ENCODE measurements at regions not wholly inside any gene's neighbourhood (a gene's known extent, or its start where the extent isn't known, plus 50 kb on each side); places are given as distances from the start of the nearest gene placed in this dataset.

DNA sequence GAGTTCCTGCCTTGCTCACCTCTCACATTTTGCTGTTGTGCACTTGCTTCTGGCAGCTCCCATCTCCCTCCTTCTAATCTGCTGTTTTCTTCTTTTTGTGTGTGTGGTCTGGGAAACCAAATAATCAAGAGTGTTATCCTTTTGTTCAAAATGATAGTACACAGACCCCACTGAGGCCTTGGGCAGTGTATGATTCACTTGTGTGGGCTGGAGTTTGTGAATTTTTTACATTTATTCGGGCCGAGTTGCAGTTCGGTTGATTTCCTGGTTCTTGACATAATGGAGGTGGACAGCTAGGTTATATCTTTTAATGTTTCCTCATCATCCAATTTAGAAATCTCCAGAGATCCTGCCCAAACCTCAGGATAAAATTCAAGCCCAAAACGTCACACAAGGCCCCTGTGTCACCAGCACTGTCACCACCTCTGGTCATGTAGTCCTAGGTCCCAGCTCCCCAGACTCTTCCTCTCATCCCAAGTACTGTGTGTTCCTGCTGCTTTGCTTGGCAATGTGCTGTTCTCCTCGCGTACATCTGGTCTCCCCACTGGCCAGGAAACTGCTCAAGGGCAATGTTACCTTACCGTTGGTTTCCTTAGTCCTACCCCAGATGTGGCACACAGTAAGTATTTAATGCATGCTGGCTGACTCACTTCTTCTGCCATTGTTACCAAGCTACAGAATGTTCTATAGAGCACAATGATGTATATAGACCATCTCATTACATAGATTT lies 55.7 kb upstream of the PHACTR2 start:
- DNase-seq = no peak

DNA sequence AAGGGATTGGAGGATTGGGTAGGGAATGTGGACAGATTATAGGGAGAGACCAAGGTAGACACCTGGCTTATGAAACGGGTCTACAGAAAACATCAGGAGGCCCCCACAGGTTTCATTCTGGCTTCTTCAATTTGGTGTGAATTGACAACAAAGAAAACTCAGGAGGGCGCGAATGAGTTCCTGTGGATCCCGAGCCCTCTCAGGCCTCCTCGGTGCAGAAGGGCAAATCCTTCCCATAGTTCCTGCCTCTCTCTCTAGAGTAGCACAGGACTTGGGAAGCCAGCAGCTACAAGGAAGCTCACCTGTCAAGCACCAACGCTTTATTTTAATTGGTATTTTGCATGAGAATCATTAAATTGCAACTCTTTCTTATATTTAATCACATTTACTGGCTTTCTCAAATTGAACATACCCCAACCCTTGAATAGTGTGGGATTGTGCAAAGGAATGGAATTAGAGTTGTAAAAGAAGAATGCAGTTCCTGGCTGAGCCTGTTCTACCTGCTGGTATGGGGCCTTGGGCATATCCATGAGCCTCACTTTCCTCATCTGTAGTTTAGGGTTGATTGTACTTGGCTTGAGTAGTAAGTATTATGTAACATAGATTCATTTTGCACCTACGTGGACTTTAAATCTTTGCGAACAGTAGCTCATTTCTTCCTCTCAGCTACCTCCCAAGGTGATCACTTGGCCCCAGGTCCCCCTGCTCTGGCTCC lies 56.4 kb upstream of the PHACTR2 start:
- DNase-seq = no peak

DNA sequence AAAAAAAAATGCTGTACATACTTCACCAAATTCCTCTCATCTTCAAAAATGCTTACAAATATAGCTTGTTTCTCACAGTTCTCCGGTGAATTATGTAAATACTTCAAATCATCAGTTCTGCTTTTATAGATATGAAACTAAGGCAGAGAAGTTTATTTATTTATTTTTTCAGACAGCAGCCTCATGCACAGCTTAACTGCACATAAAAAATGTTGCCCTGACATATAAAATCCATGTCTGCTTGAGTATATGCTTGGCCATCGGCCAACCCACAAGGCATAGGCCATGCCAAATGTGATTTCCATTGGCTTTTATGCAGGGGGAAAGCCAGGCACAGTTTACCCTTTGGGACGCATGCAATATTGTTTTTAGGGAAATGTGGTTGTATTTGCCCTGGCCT lies 57.3 kb upstream of the PHACTR2 start:
- no peak for DNase-seq

DNA sequence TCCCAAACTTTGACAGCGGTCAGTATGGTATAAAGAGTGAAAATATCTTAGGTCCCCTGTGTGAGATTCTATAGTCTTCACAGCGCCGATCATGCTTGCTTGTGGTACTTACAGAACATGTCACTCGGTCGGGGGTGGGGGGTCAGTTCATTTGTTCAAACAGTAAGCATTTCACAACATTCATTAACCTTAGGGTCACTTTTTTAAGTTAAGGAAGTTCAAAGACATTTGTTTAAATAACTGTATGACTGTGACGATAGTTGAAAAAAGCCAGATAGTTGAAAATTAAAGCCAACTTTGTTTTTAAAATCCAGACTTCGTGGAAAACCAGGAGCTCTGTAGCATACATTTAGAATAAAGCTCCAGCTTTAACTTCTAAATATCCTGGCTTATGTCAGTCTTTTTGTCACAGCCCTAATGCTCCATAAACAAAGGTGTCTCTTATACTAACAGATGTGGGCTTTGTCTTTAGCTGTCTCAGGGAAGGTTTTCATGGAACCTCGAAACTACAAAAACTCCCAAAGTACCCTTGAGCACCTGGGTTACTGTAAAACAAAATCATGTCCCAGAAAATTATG lies 57.9 kb upstream of the PHACTR2 start:
- no peak for DNase-seq

DNA sequence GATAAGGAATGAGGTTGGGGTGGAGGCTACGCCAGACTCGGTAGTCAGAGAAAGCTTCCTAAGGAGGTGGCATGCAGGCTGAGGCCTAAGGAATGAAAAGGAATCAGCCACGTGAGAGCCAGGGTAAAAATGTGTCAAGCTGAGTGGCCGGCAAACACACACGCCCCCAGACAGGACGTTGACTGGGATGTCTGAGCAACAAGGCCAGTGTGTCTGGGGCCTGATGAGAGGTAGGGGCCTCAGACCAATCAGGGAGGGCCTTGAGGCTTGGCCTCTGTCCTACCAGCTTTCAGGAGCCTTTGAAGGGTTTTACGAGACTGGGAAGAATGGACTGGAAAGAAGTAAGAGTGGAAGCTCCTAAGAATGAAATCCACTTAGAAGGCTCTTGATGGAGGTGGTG lies 61.0 kb upstream of the PHACTR2 start:
- no peak for DNase-seq

DNA sequence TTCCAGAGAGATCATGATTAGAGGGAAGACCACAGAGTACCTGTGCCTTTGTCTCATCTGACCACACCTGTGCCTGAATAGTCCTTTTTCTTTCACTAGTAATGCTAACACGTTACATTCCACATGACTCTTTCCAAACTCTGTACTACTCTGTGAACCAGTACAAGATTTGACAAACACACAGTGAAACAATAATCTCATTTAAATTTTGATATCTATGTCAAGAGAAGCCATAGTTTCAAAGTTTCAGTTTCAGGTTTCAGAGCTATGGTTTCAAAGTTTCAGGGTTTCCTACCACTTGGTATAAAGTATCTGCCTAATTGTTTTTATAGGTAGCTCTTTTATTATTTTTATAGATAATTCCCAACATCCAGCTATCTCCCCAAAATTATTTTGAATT lies 62.0 kb upstream of the PHACTR2 start:
- no peak for DNase-seq

DNA sequence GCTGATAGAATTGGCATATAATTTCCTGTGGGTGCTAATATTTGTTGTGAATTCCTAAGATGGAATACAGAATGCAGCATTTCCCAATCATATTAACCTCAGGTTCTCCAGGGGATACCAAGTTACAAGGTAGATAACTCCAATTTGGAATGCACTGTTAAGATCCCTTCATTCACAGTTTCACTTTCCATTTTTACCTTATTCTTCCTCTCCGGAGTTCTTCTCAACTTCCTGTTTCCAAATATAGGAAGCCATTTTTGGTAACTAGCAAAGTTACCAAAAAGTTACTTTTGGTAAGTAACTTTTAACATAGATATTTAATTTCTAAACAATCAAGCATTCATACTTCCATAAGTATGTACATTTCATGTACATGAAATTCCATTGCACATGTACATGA lies 63.5 kb upstream of the PHACTR2 start:
- DNase-seq = no peak

DNA sequence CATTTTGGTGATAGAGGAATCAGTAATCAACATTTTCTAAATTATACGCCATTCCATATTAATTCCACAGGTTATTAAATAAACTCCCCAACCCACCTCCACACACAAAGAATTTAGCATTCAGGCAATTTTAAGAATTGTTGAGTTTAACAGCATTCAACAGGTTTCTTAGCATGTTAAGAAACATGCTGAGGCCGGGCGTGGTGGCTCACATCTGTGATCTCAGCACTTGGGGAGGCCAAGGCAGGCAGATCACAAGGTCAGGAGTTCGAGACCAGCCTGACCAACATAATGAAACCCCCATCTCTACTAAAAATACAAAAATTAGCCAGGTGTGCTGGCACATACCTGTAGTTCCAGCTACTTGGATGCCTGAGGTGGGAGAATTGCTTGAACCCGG lies 64.0 kb upstream of the PHACTR2 start:
- DNase-seq = no peak

DNA sequence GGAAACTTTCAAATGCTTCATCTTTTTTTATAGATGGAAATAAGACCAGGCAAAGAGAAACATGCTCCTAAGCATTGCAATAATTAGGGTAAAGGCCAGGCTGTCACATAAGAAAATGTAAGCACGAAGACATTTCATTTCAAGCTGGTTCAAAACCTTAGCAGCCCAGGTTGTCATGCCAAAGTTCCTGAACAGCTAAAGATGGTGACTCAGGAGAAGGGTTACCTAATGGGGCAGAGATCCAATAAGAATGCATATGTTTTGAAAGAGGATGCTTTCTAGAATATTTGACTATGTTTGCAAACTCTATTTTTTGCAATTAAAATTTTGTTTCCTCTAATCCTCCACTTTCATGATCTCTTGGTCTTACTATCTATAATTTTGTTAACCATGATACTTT lies 65.6 kb upstream of the PHACTR2 start:
- no peak for DNase-seq

DNA sequence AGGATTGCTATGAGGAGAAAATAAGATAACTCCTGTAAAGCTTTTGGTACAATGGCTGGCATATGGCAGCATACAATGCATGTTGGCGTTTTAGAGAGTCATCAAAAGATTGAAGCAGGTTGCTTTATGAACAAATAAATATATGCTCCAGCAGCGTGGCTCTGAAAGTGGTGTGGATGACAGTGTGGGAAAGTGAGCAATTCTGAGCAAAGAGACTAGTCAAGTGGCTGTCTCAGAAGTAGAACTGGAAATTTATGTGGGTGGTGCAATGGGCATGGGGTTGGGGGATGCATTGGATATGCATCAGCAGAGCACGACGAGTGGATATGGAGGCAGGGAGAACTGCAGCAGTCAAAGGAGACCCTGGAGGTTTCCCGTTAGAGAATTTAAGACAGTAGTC lies 66.2 kb upstream of the PHACTR2 start:
- no peak for DNase-seq

DNA sequence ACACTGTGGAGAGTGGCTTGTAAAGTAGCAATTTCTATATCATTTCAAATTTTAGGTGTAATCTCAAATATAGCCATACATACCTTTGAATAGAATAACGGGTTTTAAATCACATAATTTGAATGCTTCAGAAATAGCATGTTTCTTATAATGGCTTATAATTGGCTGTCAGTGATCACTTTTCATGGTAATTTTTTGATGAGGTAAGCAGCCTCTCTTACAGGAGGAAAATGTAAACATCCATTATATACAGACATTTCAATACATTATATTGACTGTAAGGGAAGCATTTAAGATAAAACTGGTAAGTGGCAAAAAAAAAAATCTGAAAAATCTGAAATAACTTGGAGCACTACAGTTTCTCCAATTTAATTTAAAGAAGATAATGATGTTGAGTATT lies 67.8 kb upstream of the PHACTR2 start:
- DNase-seq = no peak

DNA sequence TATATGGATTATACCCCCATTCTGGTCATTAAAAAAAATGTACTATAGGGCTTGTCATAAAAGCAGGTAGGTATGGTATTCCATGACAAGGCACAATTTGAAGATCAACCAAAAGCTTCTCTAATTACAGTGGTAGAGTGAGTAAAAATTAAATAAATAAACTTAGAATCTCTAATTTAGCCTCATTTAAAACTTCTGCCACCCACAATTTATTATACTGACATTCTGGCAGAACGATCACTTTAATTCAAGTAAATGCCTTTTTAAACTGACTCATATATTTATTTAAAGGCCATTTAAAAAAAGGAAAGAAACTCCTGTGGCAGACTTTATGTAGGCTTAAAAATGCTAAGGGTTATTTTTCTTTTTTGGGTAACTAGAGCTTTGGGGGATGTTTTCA lies 68.3 kb upstream of the PHACTR2 start:
- no peak for DNase-seq

DNA sequence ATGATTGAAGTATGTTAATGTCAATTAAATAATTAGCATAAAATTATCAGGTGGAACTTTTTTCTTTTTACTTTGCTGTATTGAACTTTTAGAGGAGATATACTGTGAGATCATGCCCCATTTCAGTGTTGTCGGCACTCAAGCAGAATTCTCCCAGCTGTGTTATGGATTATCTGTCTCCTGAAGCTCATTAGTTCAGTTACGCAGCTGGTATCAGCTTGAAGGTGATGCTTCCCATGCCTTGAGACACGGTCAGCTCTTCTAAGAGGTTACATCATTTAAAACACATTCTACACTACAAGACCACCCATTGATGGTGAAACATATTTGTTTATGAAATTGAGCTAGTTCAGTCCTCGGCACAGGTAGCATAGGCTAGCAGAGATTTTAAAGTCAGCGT lies 68.9 kb upstream of the PHACTR2 start:
- no peak for DNase-seq

DNA sequence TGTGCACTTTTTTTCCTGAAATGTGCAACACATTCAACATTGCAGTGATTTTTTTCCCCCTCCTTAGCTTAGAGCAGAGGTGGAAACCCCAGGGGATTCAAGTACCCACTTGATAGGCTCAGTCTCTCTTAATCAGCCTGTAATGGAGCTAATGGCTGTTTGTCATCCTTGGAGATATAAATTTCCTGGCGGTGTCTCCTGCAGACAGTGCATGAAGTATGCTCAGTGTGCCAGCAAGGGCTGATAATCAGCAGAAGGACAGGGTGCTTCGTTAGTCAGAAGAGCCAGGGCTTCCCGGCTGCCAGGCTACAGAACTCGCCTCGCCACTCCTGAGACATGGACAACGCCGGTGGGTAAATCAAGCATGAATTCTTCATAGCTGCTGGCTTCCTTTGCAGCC lies 69.8 kb upstream of the PHACTR2 start:
- no peak for DNase-seq

DNA sequence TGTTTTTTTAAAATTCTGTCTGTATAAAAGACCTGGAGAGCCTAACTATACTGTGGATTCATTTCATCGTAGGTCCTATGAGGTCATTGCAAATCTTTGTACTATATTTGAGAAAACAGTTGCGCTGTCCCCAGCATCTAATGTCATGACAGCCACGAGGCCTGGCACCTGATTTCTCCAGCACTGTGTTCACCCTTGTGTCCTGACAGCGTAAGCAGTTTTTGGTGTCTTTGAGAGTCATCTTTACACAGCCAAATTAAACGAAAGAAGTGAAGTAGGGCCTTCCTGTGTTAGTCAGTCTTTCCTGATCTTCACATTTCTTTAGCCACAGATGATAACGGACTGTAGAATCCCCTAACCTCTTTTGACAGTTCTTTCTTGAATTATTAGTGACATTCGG lies 70.6 kb upstream of the PHACTR2 start:
- DNase-seq = no peak

DNA sequence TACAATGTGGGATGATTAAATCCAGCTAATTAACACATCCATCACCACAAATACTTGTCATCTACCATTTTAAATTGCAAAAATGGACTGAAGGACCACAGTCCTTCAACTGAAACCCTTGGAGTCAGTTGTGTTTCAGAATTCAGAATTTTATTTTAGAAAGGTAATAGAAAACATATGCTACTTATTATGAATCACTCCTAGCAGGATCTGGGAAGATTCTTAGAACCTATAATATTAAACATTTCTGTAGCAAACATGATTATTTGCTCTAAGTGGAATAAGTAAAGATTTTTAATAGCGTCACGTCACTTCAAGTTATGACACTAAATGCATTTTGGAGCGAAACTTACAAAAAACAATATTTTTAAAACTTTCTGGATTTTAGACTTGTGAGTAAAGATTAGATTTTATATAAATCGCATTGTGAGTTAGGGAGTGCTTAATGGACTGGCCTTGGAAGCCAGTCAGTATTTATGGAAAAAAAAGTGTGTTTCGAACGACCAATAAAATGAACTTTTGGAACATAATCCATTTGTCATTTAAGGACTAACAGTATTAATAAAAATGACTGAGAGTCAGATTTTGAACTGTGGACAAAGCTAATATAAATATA lies 71.8 kb upstream of the PHACTR2 start:
- no peak for DNase-seq

DNA sequence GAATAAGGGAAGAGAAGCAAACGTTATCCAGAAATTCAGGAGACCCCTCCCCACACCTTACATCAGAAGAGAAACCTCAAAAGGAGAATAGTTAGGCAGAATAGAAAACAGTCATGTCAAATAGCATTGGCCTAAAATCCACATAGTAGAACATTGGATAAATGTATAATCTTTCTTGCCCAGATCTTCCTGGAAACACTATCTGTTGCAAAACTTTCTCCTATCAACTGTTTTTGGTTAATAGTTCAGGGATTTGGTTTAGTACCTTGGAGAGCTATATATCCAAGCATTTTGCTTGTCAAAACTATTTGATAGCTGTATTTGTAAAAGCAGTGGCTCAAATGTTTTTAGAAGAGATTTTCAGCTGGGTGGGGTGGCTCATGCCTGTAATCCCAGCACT lies 74.3 kb upstream of the PHACTR2 start:
- DNase-seq = no peak

DNA sequence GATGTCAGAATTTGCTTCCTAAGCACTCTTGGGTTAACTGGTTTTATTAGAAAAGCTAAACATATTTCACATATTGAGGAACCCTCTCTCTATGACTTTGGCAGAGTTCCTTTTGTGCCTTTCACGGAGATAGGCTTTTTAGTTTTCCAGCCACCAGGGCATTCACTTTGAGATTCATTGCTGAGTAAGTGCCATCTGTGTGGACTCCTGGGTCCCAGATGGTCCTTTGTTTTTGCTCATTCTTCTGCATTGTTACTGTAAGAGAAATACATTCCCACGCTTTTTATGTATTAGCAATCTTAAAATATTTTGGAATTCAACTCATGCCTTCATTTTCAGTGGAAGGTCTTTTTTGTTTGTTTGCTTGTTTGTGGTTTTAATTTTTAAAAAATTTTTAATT lies 76.3 kb upstream of the PHACTR2 start:
- no peak for DNase-seq

DNA sequence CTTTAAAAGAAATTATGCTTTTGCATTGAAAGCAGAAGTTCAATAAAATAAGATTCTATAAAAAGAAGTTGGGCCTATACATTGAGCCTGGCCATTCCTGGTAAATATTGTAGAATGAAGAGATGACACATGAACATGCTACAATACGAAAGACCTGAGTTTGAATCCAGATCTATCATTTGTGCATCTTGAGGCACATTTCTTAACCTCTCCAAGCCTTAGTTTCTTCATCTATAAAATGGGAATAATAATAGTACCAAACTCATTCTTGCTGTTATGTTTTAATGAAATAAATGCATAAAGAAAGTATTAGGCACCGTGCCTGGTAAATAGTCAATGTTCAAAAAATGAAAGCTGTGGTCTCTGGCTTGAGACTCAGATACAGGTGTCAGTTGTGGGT lies 76.9 kb upstream of the PHACTR2 start:
- no peak for DNase-seq

DNA sequence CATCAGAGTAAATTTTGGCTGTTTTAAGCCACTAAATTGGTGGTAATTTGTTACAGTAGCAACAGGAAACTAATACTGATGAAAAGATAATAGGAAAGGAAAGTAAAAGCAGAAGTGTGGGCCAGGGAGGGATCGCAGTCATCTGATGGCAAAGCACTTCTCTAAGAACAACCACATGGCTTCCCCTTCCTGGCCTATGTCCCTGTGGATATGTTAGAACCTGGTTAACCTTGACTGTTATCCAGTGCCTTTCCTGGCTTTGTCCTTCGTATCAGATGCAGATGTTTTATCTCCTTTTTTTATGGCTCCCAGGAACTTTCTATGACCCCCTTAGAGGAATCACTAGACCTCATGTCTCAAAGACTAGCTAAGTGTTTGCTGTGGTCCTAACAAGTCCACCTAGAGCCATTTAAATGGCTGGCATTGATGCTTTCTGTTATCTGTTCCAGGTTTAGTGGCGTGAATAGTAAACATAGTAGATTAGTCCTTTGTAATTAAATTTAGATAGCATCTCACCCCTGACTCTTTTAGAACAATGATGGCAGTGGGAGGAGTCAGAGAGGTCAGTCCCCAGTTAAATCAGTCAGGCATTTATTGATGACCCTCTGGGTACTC lies 79.2 kb upstream of the PHACTR2 start:
- DNase-seq = peak; percentile 48

DNA sequence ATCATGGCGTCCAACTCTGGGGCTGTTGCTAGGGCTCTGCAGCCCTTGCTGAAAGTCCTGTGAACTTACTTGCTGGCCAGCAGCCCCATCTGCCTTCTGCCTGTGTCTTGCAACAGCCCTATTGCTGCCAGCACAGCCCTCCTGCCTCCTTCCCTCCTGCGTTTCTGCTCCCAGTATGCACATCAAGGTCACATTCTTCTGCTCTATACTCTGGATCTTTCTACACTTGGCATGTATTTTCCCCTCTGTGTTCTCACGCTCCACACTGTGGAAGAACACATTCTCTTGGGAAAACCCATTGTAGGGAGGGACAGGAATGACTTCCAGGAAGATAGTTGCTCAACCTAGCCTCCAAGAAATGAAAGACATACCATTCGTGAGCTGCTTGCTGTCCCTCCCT lies 80.9 kb upstream of the PHACTR2 start:
- no peak for DNase-seq

DNA sequence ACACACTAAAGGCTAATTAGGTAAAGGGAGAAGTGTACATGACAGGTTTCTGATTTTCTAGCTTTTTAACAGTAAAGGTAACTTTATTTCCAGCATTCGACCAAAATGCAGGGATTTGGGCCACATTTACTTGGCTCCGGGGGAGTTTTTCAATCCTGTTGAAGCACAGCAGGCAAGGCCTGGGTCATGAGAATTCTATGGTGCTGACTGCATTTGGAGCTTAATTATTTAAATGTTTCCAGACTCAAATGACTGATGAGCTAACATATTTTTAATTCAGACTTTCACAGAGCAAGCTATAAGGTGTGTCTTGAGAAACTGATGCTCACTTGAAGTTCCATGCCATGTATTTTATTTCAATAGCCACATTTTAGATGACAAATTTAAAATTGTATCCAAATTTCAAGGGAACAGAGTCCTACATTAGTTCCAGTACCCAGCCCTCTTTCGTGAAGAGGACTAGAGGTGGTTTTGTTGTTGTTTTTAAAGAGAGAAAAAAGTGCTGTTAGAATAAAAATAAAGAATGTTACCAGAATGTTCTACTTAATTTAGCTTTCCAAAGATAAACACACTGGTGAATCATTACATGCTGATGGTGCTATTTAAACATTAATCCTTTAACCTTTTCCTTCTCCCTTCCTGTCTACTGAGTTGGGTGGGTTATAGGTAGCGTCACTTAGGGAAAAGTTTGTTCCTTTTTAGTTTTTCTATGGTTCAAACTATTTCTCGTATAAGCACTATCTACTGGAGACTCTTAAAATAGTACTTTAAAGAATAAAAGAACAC lies 82.3 kb upstream of the PHACTR2 start:
- no peak for DNase-seq

DNA sequence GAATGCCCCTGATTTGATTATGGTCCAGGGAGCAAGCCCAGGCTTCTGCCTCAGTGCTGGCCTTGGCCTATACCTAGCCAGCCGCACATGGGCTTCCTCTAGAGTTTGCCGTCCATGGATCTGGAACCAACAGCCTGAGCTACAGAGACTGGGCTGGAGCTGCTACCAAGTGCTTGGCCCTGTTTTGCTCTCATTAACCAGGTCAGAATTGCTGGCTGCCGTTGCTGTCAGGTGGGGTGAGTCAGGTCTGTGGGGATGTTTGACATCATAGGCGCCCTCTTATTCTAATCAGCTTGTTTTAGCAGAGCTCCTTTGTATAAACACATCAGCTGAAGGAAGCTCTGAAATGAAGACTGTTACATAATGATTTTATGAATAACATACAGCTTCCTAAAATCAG lies 83.1 kb upstream of the PHACTR2 start:
- DNase-seq = peak; percentile 25

Data from CD4-positive, alpha-beta T cell treated with Interleukin-4 for 4 hours (primary cell).